G401 (cell line): ENCODE measurements at regions not wholly inside any gene's neighbourhood (a gene's known extent, or its start where the extent isn't known, plus 50 kb on each side); places are given as distances from the start of the nearest gene placed in this dataset.

ENCODE experiments used
- DNase-seq: peaks from one replicate; pipeline ENCODE4 v3.0.0-alpha.2; 2015; ENCODE audit warnings: low spot score
- in situ Hi-C: cut with HindIII; loops from 2 replicates; pipeline ENCODE4 v1.10.0; 2016; ENCODE audit warnings: low sequenced_read_pairs, mixed read lengths

DNA sequence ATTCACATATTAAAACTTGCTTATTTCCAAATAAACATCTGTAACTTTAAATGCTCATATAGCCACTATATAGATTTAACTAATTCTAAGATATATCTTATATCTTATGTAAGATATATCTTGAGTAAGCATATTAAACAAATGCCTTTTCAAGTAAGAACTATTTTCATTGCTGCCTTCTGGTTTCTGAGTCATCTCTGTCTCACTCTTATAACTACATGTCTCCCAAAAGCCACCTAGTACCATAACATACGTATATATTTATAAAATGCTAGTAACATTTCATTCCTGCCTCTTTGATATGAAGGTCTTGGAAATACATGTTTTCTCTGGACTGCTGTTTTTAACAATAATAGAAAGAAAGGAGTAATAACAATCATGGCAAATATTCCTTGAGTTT, 429.5 kb downstream of the DTWD2 start:
- in situ Hi-C loops = no loop called here
- no peak for DNase-seq

DNA sequence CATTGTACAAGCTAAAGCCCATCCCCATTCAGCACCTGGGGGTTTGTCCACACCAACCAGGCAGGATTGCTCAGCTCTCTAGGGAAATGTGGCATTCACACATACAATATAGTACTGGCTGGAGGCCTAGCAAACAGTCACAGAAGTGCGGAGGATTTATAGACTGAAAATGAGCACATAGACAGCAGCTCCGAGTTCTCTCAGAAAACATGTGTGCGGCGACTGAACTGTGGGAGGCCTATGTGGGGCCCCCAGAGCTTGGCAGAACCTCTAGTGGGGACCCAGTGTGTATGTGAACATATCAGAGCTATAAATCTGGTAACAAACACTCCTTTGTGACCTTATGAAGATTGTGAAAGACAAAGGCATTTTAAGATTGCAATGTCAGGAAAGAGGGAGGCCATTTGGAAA, 431.1 kb downstream of the DTWD2 start:
- no peak for DNase-seq
- in situ Hi-C loops = no loop called here

DNA sequence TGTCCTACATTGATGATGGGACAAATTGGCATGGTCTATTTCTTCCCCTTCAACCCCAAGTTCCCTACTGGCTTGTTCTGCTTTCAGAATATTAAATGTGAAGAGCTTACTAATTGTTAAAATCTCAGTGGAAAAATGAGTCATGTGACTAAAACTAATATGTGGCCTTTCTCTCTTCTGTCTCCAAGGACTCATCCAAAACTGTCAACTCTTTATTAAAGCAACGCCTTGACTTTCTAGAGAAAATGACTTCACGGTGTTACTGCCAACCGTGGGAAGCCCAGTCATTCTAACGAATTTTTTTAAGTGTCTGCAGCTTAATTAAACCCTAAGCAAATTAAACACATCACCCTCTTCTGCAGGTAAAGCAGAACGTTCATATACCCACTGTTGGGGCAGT, 431.6 kb downstream of the DTWD2 start:
- no peak for DNase-seq
- in situ Hi-C loops = no loop called here

DNA sequence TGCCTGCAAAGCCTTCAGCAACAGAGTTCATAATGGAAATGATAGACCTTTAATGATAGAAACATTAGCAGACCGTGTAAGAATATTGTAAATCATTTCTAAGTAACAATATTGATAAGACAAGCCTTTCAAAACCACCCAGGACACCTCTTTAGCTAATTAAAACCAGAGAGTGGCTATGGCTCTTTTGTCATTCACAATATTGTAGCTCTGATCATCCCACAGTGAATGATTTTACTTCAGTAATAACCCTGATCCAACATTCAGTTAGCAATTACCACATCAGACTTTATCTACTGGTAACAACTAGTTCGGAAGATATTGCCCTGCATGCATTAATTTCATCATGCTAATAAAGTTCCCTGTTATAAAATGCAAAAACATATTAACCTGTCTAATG, 432.6 kb downstream of the DTWD2 start:
- no peak for DNase-seq
- in situ Hi-C loops = no loop called here

DNA sequence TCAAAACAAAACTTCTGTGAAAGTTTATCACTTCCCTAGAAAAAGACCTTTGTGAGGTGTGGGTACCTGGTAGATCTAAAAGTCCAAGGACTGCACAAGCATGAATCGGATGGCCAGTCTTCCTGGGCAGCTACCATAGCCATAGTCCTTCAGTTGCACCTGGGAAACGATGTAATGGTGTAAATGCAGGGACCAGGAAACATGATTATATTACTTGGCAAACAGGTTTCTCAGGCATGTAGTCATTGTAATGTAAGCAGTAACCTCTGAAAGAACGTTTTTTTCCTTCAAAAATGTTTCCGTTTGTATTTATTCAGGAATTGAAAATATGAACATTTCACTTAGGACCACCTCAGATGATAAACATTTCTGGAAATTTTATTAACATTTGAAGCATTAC, 433.4 kb downstream of the DTWD2 start:
- no peak for DNase-seq
- in situ Hi-C loops = no loop called here

DNA sequence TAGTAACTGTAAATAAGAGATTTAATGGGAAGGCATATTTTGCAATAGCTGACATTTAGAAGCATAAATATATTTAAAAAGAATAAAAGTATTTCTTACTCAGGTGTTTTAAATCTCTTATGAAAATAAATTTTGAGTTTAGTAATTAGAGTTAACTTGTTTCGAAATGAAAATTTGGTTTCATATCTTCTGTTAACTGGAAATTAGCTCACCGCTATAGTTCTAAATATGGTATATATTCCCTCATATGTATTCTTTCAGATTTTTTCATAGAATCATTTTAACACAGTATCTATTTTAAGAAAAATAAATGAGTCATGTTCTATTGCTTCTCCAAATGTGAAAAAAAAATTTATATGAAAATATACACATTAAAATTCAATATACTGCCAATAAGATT, 434.1 kb downstream of the DTWD2 start:
- DNase-seq = no peak
- in situ Hi-C loops = no loop called here

DNA sequence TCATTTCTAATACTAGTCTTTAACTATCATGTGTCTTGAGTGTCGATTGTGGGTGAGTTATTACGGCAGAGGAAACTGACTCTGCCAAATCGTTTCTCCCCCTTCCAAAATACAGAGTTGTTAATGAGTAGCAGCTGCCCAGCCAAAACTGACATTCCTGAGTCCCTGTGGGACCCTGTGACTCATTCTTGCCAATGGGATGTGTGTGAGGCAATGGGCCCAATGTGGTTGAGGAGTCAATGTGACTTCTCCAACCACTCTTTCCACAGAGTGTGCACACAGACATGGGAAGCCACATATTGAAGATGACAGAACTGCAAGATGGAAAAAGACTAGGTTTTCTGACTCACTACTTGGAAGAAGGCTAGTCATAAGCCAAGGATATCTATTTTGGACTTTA, 434.7 kb downstream of the DTWD2 start:
- in situ Hi-C loops = no loop called here
- no peak for DNase-seq

DNA sequence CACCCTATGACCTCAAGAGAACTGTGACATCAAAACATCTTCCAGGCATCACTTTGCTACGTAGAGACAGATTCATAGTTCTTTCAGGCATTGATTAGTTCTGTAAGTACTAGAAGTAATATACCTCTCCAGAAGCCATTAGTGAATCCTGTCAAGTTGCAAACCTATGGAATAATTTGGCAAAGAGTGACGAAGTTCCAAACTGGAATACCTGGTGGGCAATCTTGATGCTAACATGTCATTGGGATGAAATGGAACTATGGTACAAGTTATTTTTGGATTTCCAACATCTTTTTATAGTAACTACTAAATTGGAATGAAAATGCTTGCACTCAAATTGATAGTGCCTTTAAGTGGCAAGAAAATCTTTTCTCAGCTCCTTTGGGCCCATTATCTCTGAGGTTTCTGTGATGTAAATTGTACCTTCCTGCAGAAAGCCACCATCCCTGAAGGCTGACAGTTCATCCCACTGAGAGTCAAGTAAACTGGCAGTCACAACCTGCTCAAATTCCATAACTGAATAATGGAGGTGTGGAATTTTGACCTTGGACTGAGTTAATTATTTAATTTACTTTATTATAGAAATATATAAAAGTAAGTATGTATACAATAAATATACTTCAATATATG, 435.5 kb downstream of the DTWD2 start:
- in situ Hi-C loops = no loop called here
- DNase-seq = no peak

DNA sequence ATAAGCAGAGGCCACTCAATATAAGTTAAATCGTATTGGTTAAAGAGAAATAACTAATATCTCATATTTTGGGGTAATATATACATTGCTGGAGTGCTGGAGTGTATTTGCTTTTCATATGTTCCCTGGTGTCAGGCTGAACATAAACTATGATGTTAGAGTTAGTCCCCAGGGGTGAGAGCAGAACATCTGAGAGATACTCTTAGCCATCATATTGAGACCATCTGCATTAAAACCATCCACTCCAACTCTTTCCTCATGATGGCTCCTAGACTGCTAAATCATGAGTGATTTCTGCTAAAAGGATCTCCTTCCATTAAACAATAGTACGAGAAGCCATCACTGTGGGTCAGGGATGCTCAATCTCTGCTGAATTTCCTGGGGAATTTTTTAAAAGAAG, 436.2 kb downstream of the DTWD2 start:
- no peak for DNase-seq
- in situ Hi-C loops = no loop called here

DNA sequence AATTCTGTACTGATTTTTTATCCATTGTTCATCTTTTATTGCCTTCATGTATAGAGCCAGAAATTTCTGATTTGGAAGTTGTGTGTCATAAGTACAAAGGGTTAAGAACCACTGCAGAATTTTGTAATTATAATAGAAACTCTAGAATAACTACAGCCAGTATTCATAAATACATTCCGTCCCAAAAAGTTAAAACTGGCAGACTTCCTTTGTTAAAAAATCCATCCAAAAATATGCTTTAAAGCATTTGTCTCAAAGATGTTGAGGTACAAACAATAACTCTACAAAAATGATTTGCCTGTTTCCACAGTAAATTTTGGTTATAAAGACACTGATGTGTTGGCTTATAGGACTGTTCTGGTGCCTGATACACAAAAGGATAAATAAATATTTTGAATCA, 436.6 kb downstream of the DTWD2 start:
- DNase-seq = no peak
- in situ Hi-C loops = no loop called here

DNA sequence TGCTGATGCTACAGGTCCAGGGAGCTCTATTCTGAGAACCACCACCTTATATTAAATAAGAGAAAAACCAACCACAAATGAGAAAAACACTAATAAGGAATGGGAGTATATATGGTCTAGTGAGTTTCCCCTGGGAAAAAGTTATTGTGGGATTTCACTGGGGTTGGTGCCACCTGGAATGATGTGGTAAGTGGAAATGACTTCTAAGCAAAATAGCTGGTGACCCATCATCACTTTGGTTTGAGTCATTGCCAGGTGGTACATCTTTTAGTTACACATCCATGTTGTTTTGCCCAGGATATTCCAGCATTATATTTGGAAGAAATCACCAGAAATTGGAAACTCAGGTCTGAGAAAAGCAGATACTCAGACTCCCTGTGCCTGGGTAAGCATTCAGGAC, 437.3 kb downstream of the DTWD2 start:
- in situ Hi-C loops = no loop called here
- DNase-seq = no peak

DNA sequence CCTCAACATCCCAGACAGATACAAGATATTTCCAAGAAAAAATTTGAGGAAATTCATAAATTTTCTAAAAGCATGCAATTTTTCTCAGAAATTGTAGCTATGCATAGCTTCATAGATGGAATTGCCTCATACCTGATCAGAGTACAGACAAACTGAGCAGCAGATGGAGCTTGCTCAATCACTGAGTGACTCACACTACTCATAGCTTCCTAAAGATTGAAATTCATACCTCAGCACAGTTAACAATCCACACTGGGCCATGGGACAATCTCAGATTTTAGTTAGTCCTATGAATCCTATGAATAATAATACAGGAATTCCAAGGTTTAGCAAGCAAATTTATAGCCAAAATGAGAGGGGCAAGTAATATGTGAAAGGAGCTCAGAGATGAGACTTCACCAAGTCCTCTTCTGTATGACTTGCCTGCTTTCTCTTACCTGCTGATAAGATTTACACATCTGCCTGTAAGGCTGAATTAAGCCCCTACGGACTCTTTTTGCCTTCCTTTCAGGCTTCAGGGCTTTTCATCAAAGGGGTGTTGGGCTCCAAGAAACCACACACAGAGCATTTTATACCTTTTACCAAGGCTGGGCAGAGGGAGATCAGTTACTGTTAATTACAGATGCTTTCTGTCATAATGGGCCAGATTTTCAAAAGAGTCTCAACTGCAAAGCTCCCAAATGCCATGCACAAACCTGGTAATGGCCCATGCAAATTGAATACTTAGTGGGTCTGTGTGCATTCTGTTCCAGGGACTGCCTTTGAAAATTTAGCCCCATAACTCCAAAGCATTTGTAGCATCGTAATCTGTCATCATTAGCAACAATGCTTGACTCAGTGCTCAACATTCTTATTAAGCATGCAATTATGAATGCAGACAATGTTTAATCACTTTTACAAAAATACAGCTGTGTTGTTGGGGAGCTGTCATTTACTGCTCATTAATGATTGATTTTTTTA, 439.3 kb downstream of the DTWD2 start:
- DNase-seq = no peak
- in situ Hi-C loops = no loop called here

DNA sequence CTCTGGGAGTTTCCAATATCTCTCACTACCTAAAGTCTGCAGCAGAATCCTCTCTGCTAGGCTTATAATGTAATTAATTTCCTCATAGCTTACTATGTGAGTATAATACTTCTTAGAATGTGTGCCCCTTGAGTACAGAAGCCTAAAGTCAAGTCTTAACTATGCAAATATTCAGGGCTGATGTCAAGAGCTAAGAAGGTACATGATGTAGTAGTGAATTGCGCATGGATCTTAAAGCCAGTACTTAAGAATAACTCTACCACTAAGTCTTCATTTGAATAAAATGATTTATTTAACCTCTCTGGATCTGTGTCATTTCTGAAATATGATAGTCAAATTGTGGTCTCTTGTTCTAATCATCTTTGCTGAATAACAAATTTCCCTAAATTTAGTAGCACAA, 442.9 kb downstream of the DTWD2 start:
- in situ Hi-C loops = no loop called here
- no peak for DNase-seq

DNA sequence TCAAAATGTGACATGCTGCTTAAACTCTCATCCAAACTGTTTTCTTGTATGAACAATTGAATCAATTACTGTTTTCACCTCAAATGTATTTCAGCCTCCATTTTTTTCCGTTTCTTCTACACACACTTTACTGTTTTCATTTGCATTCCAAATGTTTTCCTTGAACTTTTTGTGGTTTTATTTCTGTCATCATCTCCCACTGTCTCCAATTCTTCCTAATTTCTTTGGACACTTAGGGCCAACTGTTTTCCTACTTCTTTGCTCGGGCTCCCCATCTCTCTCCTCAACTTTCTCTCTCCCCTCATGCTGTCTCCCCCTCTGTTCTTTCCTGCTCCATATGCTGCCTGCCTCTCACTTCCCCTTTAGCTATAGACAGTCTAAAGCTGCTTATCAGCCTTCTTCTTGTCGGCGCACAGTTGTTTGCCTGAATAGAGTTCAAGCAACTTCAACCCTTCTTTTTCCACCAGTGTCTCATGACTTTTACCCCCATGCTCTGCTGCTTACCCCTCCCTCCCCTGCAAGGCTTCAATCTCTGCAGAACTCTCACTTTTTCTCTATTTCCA, 443.4 kb downstream of the DTWD2 start:
- in situ Hi-C loops = no loop called here
- no peak for DNase-seq

DNA sequence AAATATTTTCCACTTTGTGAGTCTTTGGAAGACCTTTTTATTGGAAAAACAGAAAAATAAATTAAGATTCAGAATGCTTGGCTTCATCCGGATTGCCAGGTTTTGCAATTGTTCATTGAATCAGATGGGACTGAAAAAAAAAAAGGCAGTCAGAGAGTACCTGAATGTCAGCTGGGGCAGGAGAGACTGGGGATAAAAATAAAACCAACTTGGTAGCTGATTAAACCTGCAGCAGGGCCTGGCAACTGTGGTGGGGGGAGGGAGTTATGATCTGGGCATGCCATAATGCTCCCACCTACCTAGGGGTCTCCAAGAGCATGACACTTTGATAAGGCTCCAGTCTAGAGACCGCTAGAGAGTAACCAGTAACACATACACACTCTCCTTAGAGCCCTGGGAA, 454.4 kb downstream of the DTWD2 start:
- in situ Hi-C loops = no loop called here
- no peak for DNase-seq

DNA sequence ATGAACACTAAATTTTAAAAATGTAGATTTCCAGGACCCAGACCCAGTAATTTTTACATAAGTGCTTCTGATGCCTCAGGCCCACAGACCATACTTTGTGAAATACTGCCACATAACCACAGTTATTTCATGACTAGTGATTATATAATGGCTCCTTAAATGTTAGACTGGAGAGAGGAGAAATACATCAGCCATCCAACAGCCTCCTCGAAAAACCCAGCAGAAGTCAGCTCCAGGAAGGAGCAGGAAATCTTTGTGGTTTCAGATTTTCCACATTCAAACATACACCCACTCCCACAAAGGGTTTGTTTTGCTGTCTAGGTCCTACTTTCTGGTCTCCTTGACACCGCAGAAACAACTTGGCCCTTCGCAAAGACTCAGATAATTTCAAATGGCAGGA, 455.2 kb downstream of the DTWD2 start:
- in situ Hi-C loops = no loop called here
- no peak for DNase-seq

DNA sequence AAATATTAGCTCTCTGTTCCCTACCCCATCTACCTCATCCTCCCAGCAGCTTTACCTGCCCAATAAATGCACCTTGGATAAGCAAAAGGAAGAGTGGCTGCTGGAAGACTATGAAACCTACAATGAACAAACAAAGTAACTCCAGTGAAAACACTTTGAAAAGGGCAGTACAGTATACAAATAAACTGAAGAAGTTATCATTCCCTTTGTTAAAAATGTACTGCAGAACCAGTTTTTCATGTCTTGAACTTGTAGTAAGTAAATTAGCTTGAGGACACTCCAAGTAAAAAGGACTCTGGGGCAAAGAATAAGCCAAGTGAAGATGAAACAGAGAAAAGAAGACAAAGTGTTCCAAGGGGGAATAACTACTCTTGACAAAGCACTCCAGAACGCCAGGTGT, 457.1 kb downstream of the DTWD2 start:
- no peak for DNase-seq
- in situ Hi-C loops = no loop called here

DNA sequence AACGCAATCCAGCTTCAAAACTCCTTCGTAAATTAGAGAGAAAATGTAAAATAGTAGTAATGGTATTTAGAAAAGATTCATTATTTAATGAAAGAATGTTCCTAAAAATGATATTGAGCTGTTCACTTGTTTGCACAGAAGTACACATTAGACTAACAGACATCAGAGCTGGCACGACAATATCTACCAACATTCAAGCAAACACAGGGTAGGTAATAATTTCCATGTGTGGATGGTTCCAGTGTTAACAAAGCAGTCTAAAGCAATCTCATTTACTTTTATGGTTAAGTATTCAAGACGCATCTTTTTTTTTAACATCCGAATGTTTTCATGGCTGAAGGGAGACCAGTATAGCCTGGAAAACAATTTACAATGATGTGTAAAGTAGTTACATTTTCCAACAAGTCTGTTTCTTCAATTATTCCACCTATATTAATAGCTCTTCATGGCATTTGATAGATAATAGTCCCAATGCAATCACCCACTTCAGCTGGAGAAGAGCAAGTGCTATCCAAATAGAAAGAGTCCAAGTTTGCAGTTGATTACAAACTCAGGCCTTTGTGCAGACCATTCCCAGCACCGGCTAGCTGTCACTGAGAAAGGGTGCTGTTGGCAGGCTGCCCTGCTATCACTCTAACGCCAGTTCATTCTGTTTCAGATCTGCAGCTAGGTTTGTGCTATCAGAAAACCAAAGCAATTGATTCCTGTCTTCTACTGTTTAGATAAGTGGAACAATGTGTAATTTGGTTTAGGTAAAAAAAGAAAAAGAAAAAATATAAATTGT, 458.8 kb downstream of the DTWD2 start:
- in situ Hi-C loops = no loop called here

DNA sequence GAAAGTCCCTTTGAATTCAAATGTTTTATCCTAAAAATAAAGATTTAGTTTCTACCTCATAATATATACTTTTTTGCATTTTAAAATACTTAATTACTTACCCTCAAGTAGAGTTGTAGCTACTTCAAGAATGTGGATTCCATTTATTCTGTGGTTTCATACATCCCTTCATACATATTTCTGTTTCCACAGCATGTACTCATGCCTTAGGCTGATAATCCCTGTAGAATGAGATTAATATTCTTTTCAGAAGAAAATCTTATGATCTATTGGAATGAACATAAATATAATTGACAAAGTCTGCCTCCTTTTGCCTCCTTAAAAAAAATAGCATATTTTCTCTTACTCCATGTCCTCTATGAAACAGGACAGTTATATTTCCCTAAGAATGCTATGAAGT, 465.7 kb downstream of the DTWD2 start:
- DNase-seq = no peak
- in situ Hi-C loops = no loop called here

More for the DNA sequence above, 458.8 kb downstream of the DTWD2 start:
- no peak for DNase-seq
